Adrenal gland (tissue), 5 donors: ENCODE measurements at regions not wholly inside any gene's neighbourhood (a gene's known extent, or its start where the extent isn't known, plus 50 kb on each side); places are given as distances from the start of the nearest gene placed in this dataset.

Source experiments
- CTCF ChIP-seq, 6 experiments: fragments of 450-650 bp in 4 of 6; fragments of 200-600 bp in 2 of 6; sonication (generic) in 1 of 6; IDR thresholded peaks; 1 replicate in 5 of 6; 2 replicates in 1 of 6; pipeline versions ENCODE4 v1.5.1 to v1.8.0; 2016 to 2021; ENCODE audit warnings: antibody characterized with exemption in 6 of 6, mild to moderate bottlenecking in 2 of 6, moderate library complexity in 1 of 6
- POLR2A ChIP-seq, 2 donors: fragments of 450-650 bp; IDR thresholded peaks; one replicate each; pipeline ENCODE4 v1.6.1; 2017; ENCODE audit warnings: antibody characterized with exemption in 2 of 2, mild to moderate bottlenecking in 2 of 2, moderate library complexity in 1 of 2
- donor health status: DM: no; HTN: no; CAD: no.

GRCh38 chr7:114818501-114818900 is 103.4 kb upstream of the MDFIC start:
- TF ChIP-seq CTCF (IDR thresholded peaks at IDR 0.05) (no peak), POLR2A (IDR thresholded peaks at IDR 0.05) (no peak)
